GM12801 (cell line): ENCODE measurements at regions not wholly inside any gene's neighbourhood (a gene's known extent, or its start where the extent isn't known, plus 50 kb on each side); places are given as distances from the start of the nearest gene placed in this dataset.

ENCODE experiments used
- TF ChIP-seq, protein P1 (sequence below): IDR thresholded peaks from one replicate; pipeline ENCODE4 v1.5.1; 2011; ENCODE audit warnings: control low read depth; ENCODE audit not compliant: insufficient read length; ENCODE audit errors: extremely low read depth

DNA sequence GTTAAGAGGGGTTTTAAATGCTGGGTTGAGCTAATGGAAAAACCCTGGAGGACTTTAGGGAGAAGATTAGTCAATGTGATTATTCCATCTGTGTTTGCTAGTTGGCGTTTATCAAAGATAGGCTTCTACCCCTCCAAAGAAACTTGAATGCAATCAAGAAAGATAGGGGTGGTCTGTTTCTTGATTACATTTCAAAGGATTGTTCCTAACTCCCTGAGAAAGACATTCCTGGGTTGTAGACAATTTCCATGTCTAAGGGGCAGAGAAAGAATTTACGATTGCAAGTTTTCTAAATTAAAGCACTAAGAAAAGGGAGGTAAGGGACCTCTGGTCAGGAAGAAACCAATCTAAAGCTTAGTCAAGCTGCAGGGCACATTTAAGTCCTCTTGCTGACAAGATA is 2268.7 kb downstream of the LRRC4C start:
- TF ChIP-seq, protein P1, sequence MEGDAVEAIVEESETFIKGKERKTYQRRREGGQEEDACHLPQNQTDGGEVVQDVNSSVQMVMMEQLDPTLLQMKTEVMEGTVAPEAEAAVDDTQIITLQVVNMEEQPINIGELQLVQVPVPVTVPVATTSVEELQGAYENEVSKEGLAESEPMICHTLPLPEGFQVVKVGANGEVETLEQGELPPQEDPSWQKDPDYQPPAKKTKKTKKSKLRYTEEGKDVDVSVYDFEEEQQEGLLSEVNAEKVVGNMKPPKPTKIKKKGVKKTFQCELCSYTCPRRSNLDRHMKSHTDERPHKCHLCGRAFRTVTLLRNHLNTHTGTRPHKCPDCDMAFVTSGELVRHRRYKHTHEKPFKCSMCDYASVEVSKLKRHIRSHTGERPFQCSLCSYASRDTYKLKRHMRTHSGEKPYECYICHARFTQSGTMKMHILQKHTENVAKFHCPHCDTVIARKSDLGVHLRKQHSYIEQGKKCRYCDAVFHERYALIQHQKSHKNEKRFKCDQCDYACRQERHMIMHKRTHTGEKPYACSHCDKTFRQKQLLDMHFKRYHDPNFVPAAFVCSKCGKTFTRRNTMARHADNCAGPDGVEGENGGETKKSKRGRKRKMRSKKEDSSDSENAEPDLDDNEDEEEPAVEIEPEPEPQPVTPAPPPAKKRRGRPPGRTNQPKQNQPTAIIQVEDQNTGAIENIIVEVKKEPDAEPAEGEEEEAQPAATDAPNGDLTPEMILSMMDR, result no peak

DNA sequence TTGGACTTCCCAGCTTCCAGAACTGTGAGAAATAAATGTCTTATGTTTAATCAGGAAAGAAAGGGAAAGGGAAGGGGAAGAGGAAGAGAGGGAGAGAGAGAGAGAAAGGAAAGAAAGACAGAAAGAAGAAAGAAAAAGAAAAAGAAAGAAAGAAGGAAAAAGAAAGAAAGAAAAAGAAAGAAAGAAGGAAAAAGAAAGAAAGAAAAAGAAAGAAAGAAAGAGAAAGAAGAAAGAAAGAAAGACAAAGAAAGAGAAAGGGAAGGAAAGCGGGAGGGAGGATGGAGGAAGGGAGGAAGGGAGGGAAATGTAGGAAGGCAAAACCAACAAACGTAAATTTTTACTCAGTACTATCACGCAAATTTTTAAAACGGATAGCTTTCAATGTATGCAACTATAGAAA is 2281.8 kb downstream of the LRRC4C start:
- TF ChIP-seq, protein P1, result no peak

- TF ChIP-seq, protein P1, result no peak
Observed at GRCh38 chr11:39174965-39175364, 2284.5 kb downstream of the LRRC4C start.

DNA sequence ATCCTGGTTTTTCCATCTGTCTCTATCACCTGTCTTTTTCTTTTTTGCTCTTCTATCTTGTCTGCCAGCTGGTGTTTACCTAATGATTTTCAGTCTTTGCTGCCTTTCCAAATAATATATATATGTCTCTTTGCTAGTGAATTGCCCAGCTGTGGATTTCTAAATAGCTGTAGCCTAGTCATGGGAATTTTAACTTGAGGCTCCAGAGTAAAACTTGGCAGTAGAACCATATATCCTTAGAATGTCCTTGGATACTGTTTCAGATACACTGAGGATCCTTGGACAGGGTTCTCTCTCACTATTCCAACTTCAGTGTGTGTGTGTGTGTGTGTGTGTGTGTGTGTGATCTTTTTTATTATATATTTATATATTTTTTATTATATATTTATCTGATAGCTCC is 2285.3 kb downstream of the LRRC4C start:
- TF ChIP-seq, protein P1, result no peak

DNA sequence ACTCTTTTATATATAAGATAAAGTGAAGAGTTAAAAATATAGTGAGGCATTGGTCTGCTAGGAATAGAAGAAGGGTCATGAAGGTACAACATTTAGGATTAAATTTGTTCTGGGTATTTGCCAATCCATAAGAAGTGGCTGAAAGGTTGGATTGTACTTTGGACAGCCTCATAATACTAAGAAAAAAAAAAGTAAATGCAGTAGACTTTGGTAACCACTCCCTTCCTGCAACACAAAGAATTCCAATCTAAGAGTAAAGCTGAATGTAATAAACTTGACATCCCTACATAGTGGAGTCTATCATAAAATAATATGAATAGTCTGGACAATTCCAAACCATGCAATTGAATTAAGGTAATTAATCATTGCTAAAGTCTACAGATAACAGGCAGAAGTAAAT is 2294.4 kb downstream of the LRRC4C start:
- TF ChIP-seq, protein P1, result no peak

GRCh38 chr11:39149214-39149613 is 2310.2 kb downstream of the LRRC4C start:
- TF ChIP-seq, protein P1, result no peak

DNA sequence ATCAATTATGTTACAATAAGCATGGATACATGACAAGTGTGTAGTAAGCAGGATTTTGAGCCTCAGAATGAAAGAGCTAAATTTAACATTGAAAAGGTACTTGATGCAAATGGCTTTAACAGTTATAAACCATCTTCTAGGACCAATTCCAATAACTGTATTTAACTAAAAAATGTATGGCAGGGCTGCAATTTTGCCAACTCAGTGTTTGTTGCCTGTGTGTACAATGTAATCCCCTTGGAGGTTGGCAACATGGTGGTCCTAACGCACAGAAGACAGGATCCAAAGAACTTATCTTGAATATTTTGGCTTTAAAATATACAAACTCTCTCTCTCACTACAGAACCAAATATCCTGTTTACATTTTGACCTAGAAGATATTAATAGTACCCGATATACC is 2314.1 kb downstream of the LRRC4C start:
- TF ChIP-seq, protein P1, result no peak

GRCh38 chr11:39144351-39145130 is 2314.9 kb downstream of the LRRC4C start:
- TF ChIP-seq, protein P1, result no peak
